WTC11 (cell line): ENCODE measurements at regions not wholly inside any gene's neighbourhood (a gene's known extent, or its start where the extent isn't known, plus 50 kb on each side); places are given as distances from the start of the nearest gene placed in this dataset.

Source experiments
- ATF6 ChIP-seq: sonication (generic); formaldehyde crosslinking; IDR thresholded peaks from 2 replicates; pipeline ENCODE4 v1.8.1; 2023; ENCODE audit warnings: mild to moderate bottlenecking, missing genetic modification reagents
- GABPB1 ChIP-seq: sonication (generic); formaldehyde crosslinking; IDR thresholded peaks from 2 replicates; pipeline ENCODE4 v1.8.1; 2023; ENCODE audit warnings: mild to moderate bottlenecking, missing genetic modification reagents
- JUN ChIP-seq: sonication (generic); formaldehyde crosslinking; IDR thresholded peaks from 2 replicates; pipeline ENCODE4 v1.8.0; 2023; ENCODE audit warnings: mild to moderate bottlenecking, missing genetic modification reagents
- NFYB ChIP-seq: sonication (generic); formaldehyde crosslinking; conservative IDR thresholded peaks from 2 replicates; pipeline ENCODE4 v1.8.0; 2022; ENCODE audit warnings: low read depth, missing genetic modification reagents
- NR3C1 ChIP-seq: sonication (generic); formaldehyde crosslinking; conservative IDR thresholded peaks from 2 replicates; pipeline ENCODE4 v1.8.1; 2023; ENCODE audit warnings: low read depth, mild to moderate bottlenecking, missing genetic modification reagents
- OVOL2 ChIP-seq: fragments of 250-450 bp; sonication (Bioruptor Pico); IDR thresholded peaks from 2 replicates; pipeline ENCODE4 v1.9.0; 2021; ENCODE audit warnings: mild to moderate bottlenecking, borderline replicate concordance
- TF ChIP-seq, protein P1 (sequence below): fragments of 200-600 bp; IDR thresholded peaks from 2 replicates; pipeline ENCODE4 v1.8.0; 2022; ENCODE audit warnings: antibody characterized with exemption
- TF ChIP-seq, protein P2 (sequence below): sonication (generic); formaldehyde crosslinking; IDR thresholded peaks from 2 replicates; pipeline ENCODE4 v1.8.1; 2022; ENCODE audit warnings: missing genetic modification reagents, borderline replicate concordance

DNA sequence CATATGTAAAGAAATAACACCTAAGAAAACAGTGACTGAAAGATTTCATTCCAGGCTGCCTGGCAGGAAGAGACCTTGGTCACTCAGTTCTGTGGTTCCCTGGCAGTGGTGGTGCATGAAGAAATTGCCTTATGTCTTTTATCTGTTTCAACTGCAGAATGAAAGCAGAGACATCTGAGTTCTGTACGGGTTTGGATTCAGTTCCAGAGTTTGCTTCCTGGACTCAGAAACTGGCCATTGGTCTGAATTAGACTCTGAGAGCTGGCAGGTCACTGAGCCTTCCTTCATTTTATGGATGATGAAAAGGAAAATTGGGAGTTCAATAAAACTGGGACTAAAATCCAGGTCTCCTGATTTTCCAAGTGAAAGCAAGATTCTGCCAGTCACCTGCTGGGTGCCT lies 428.9 kb upstream of the AUTS2 start:
- TF ChIP-seq, protein P1, sequence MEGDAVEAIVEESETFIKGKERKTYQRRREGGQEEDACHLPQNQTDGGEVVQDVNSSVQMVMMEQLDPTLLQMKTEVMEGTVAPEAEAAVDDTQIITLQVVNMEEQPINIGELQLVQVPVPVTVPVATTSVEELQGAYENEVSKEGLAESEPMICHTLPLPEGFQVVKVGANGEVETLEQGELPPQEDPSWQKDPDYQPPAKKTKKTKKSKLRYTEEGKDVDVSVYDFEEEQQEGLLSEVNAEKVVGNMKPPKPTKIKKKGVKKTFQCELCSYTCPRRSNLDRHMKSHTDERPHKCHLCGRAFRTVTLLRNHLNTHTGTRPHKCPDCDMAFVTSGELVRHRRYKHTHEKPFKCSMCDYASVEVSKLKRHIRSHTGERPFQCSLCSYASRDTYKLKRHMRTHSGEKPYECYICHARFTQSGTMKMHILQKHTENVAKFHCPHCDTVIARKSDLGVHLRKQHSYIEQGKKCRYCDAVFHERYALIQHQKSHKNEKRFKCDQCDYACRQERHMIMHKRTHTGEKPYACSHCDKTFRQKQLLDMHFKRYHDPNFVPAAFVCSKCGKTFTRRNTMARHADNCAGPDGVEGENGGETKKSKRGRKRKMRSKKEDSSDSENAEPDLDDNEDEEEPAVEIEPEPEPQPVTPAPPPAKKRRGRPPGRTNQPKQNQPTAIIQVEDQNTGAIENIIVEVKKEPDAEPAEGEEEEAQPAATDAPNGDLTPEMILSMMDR = no peak
- TF ChIP-seq JUN (CRISPR knock-in tag) = no peak
- TF ChIP-seq, protein P2, sequence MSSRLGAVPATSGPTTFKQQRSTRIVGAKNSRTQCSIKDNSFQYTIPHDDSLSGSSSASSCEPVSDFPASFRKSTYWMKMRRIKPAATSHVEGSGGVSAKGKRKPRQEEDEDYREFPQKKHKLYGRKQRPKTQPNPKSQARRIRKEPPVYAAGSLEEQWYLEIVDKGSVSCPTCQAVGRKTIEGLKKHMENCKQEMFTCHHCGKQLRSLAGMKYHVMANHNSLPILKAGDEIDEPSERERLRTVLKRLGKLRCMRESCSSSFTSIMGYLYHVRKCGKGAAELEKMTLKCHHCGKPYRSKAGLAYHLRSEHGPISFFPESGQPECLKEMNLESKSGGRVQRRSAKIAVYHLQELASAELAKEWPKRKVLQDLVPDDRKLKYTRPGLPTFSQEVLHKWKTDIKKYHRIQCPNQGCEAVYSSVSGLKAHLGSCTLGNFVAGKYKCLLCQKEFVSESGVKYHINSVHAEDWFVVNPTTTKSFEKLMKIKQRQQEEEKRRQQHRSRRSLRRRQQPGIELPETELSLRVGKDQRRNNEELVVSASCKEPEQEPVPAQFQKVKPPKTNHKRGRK = no peak
- TF ChIP-seq NR3C1 (CRISPR knock-in tag) = no peak
- TF ChIP-seq OVOL2 (CRISPR knock-in tag) = no peak
- no peak for TF ChIP-seq NFYB (CRISPR knock-in tag)
- TF ChIP-seq GABPB1 (CRISPR knock-in tag) = no peak
- TF ChIP-seq ATF6 (CRISPR knock-in tag) = no peak
